ENCODE measurements at regions not wholly inside any gene's neighbourhood (a gene's known extent, or its start where the extent isn't known, plus 50 kb on each side); places are given as distances from the start of the nearest gene placed in this dataset.

GRCh38 chr2:42960842-42961180, 168.4 kb upstream of the HAAO start:
- no peaks in the 10 kb centered on the region for H3F3A ChIP-seq (ENCODE audit: control insufficient read depth, insufficient read depth)
- H3K79me2 ChIP-seq (ENCODE audit: control insufficient read depth, low read length): no peaks in the 10 kb centered on the region
- no peak overlapping the region for H3K27ac ChIP-seq (ENCODE audit: low read depth, low read length)
- H3K4me2 ChIP-seq (ENCODE audit: low read length): no peak overlapping the region
- no peak overlapping the region for H3K4me3 ChIP-seq (ENCODE audit: low read length)
- peaks cover 45% of the 10 kb centered on the region for H3K4me1 ChIP-seq (ENCODE audit: control insufficient read depth, low read length)
- no peak for TF ChIP-seq EZH2phosphoT487 (IDR thresholded peaks at IDR 0.05; ENCODE audit: borderline replicate concordance, low read length)
- TF ChIP-seq, protein P1, sequence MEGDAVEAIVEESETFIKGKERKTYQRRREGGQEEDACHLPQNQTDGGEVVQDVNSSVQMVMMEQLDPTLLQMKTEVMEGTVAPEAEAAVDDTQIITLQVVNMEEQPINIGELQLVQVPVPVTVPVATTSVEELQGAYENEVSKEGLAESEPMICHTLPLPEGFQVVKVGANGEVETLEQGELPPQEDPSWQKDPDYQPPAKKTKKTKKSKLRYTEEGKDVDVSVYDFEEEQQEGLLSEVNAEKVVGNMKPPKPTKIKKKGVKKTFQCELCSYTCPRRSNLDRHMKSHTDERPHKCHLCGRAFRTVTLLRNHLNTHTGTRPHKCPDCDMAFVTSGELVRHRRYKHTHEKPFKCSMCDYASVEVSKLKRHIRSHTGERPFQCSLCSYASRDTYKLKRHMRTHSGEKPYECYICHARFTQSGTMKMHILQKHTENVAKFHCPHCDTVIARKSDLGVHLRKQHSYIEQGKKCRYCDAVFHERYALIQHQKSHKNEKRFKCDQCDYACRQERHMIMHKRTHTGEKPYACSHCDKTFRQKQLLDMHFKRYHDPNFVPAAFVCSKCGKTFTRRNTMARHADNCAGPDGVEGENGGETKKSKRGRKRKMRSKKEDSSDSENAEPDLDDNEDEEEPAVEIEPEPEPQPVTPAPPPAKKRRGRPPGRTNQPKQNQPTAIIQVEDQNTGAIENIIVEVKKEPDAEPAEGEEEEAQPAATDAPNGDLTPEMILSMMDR (IDR thresholded peaks at IDR 0.05; ENCODE audit: low read depth, low read length, poor library complexity, severe bottlenecking): no peak
- no peaks in the 10 kb centered on the region for H3K9me3 ChIP-seq (ENCODE audit: control insufficient read depth, insufficient read depth, low read length)
- H4K20me1 ChIP-seq (ENCODE audit: control insufficient read depth, insufficient read depth, low read depth, low read length): no peaks in the 10 kb centered on the region
- no peaks in the 10 kb centered on the region for H3K36me3 ChIP-seq (ENCODE audit: control insufficient read depth, low read length)
- 0 out of 2 replicates have a peak, but pooled peaks cover 3% of the 10 kb centered on the region for H3K27me3 ChIP-seq (ENCODE audit: control insufficient read depth, low read length)
- no peaks in the 10 kb centered on the region for H3K9me2 ChIP-seq (replicated peaks; ENCODE audit: control insufficient read depth, low read length)

DNA sequence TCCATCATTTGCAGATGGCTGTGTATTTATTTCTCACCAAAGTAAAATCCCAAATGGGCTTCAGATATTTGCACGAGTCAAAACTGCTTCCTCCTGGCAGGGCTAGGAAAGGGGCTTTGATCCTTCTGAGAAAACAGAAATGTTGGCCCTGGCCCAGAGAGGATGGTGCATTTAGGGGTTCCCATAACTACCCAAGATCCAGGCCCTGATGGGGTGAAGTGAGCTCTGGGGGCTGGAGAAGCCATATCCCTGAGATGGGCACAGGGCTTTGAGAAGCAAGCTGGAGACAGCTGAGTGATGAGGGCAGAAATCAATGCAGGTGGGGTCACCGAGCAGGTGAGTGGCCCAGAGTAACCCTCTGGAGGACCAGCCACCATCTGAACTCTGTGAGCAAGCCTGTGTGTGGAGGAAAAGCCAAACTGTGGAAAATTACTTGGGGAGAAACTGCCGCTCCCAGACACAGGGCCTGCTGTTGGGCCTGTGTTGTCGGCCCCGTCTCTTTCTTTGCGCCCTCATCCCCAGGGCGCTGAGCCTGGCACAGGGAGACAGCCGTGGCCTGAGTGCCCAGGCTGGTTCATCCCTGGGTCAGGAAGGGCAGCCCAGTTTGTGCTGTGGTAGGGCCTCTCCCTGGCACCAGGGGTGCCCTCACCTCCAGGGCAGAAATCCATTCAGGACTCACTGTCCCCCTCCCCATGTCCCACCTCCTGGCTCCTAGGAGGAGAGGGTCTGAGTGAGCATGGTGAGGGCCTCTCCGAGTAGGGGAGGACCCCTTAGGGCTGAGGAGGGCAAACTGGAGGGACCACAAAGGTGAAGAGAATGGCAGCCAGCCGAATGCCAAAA, 167.8 kb upstream of the HAAO start:
- no peaks in the 10 kb centered on the region for H3K9me3 ChIP-seq (ENCODE audit: control insufficient read depth, insufficient read depth, low read length)
- H3K27ac ChIP-seq (ENCODE audit: low read depth, low read length): no peak overlapping the region
- H3K36me3 ChIP-seq (ENCODE audit: control insufficient read depth, low read length): no peaks in the 10 kb centered on the region
- no peaks in the 10 kb centered on the region for H3K79me2 ChIP-seq (ENCODE audit: control insufficient read depth, low read length)
- H3K4me2 ChIP-seq (ENCODE audit: low read length): no peak overlapping the region
- H3K4me3 ChIP-seq (ENCODE audit: low read length): no peak overlapping the region
- H3F3A ChIP-seq (ENCODE audit: control insufficient read depth, insufficient read depth): no peaks in the 10 kb centered on the region
- no peaks in the 10 kb centered on the region for H4K20me1 ChIP-seq (ENCODE audit: control insufficient read depth, insufficient read depth, low read depth, low read length)
- TF ChIP-seq EZH2phosphoT487 (IDR thresholded peaks at IDR 0.05; ENCODE audit: borderline replicate concordance, low read length): no peak
- TF ChIP-seq, protein P1 (IDR thresholded peaks at IDR 0.05; ENCODE audit: low read depth, low read length, poor library complexity, severe bottlenecking): no peak
- peaks cover 45% of the 10 kb centered on the region for H3K4me1 ChIP-seq (ENCODE audit: control insufficient read depth, low read length)
- H3K9me2 ChIP-seq (replicated peaks; ENCODE audit: control insufficient read depth, low read length): no peaks in the 10 kb centered on the region
- 0 out of 2 replicates have a peak, but pooled peaks cover 3% of the 10 kb centered on the region for H3K27me3 ChIP-seq (ENCODE audit: control insufficient read depth, low read length)

DNA sequence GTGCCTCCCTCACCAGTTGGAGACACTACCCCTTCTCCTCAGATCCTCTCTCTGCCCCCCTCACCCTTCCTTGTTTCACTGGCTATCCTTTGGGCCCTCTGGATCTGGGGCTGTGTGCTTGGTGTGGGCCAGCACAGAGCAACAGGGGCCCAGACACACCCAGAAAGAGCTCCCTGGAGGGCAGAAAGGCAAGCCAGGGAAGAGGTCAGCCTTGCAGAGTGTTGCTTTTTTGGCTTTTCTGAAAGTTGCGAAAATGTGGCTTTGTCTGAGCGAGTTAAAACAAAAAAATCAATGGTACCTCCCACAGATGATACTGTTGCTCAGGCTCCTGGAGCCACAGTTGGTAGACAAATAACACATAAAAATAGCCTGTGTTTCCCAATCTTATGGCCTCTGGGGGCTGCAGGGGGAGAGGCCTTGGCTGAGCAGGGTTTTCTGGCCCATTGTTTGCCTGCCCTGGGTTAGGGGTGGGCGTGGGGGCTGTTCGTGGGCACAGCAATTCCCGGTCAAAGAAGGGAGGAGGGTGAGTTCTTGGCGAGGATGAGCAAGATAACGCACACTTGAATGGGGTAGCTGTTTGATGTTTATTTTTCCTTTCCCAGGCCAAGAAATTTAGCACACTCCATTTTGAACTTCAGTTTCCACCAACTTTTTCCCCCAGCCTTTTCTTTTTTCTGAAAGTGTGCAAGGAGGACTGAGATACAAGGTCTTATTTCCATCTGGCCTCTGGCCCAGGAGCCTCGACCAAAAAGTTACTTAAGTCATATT, 167.0 kb upstream of the HAAO start:
- Histone ChIP-seq H3K9me3 (ENCODE audit: control insufficient read depth, insufficient read depth, low read length) (no peaks in the 10 kb centered on the region), H3K4me3 (ENCODE audit: low read length) (no peak overlapping the region), H3K9me2 (replicated peaks; ENCODE audit: control insufficient read depth, low read length) (no peaks in the 10 kb centered on the region), H4K20me1 (ENCODE audit: control insufficient read depth, insufficient read depth, low read depth, low read length) (no peaks in the 10 kb centered on the region), H3K27me3 (ENCODE audit: control insufficient read depth, low read length) (0 out of 2 replicates have a peak, but pooled peaks cover 3% of the 10 kb centered on the region), H3K79me2 (ENCODE audit: control insufficient read depth, low read length) (no peaks in the 10 kb centered on the region), H3F3A (ENCODE audit: control insufficient read depth, insufficient read depth) (no peaks in the 10 kb centered on the region), H3K4me2 (ENCODE audit: low read length) (no peak overlapping the region), H3K27ac (ENCODE audit: low read depth, low read length) (no peak overlapping the region), H3K36me3 (ENCODE audit: control insufficient read depth, low read length) (no peaks in the 10 kb centered on the region), H3K4me1 (ENCODE audit: control insufficient read depth, low read length) (peaks cover 42% of the 10 kb centered on the region)
- TF ChIP-seq EZH2phosphoT487 (IDR thresholded peaks at IDR 0.05; ENCODE audit: borderline replicate concordance, low read length): no peak
- TF ChIP-seq, protein P1 (IDR thresholded peaks at IDR 0.05; ENCODE audit: low read depth, low read length, poor library complexity, severe bottlenecking): no peak
